HCT116 (cell line): ENCODE measurements at regions not wholly inside any gene's neighbourhood (a gene's known extent, or its start where the extent isn't known, plus 50 kb on each side); places are given as distances from the start of the nearest gene placed in this dataset.

Experiments used
- ATAC-seq: fragments of 200-7000 bp; cut with Tn5 transposase; 2 replicates; pipeline ENCODE4 v1.9.1; 2020; ENCODE audit warnings: mild to moderate bottlenecking, moderate library complexity
- BruUV-seq: library from RNA; stranded (reverse); fragments of 400-500 nt; replicated peaks from 2 replicates; lab custom pipeline; 2021; lab: Mats Ljungman, UMichigan
- CTCF ChIA-PET: fragments of 300-600 bp; sonication (Branson Sonifier 250); formaldehyde crosslinking; loops from one replicate; lab custom pipeline; 2021; ENCODE audit warnings: antibody characterized with exemption; lab: Charles Lee
- POLR2A ChIA-PET: fragments of 300-600, 350-600 bp; sonication (Branson Sonifier 250); formaldehyde crosslinking; loops from one replicate; lab custom pipeline; 2021; ENCODE audit warnings: antibody characterized with exemption; lab: Charles Lee
- RAD21 ChIA-PET, 2 experiments: fragments of 300-600 bp; sonication (Branson Sonifier 250); formaldehyde crosslinking; loops; one replicate each; lab custom pipeline; 2023; ENCODE audit warnings: low total read pairs in 2 of 2; ENCODE audit not compliant: uncharacterized antibody in 2 of 2, unreplicated experiment in 2 of 2, low non-redundant PET in 1 of 2; lab: Charles Lee
- DNase-seq: peaks from one replicate; pipeline ENCODE4 v3.0.0-alpha.2; 2010; ENCODE audit warnings: low read depth, low spot score
- H2AFZ ChIP-seq: fragments of 200-600 bp; shearing (Covaris generic), sonication (generic); 2 replicates; pipeline ENCODE4 v1.6.1; 2017; ENCODE audit warnings: low read depth, mixed run types, mixed read lengths, antibody characterized with exemption, low read length; ENCODE audit not compliant: poor library complexity, severe bottlenecking
- H3K27ac ChIP-seq: 2 replicates; pipeline ENCODE4 v1.5.1; 2012; ENCODE audit warnings: low read depth, low read length
- H3K27me3 ChIP-seq: fragments of 200-600 bp; sonication (generic); 2 replicates; pipeline ENCODE4 v1.6.1; 2016; ENCODE audit warnings: mixed run types, low read length, mixed read lengths; ENCODE audit not compliant: insufficient read depth
- H3K36me3 ChIP-seq, 2 experiments: fragments of 200-500 bp in 1 of 2; fragments of 200-600 bp in 1 of 2; sonication (Bioruptor generic) in 1 of 2; sonication (generic) in 1 of 2; 2 replicates each; pipeline versions ENCODE4 v1.5.1 to v1.6.1; 2014 to 2016; ENCODE audit warnings: low read length in 2 of 2, inconsistent platforms in 1 of 2, mixed read lengths in 1 of 2, mixed run types in 1 of 2; ENCODE audit not compliant: insufficient read depth in 2 of 2, control insufficient read depth in 1 of 2
- H3K4me1 ChIP-seq, 2 experiments: fragments of 200-600 bp in 1 of 2; sonication (generic) in 1 of 2; 2 replicates each; pipeline versions ENCODE4 v1.5.1 to v1.6.1; 2012 to 2017; ENCODE audit warnings: low read length in 2 of 2, inconsistent platforms in 1 of 2, mild to moderate bottlenecking in 1 of 2, mixed read lengths in 1 of 2, mixed run types in 1 of 2, moderate library complexity in 1 of 2; ENCODE audit not compliant: insufficient read depth in 2 of 2, control insufficient read depth in 1 of 2
- H3K4me2 ChIP-seq: fragments of 200-600 bp; sonication (generic); 2 replicates; pipeline ENCODE4 v1.6.1; 2017; ENCODE audit warnings: mixed run types, low read length, mixed read lengths
- H3K4me3 ChIP-seq, 2 experiments: fragments of 200-600 bp in 1 of 2; sonication (generic) in 1 of 2; replicated peaks in 1 of 2; 2 replicates each; pipeline ENCODE4 v1.5.1; 2011 to 2016; ENCODE audit warnings: low read length in 2 of 2, control low read depth in 1 of 2, low read depth in 1 of 2, mild to moderate bottlenecking in 1 of 2, mixed read lengths in 1 of 2, mixed run types in 1 of 2
- H3K79me2 ChIP-seq: fragments of 200-600 bp; sonication (generic); 2 replicates; pipeline ENCODE4 v1.6.1; 2017; ENCODE audit warnings: mild to moderate bottlenecking, mixed run types, low read length, moderate library complexity, mixed read lengths; ENCODE audit not compliant: insufficient read depth
- H3K9ac ChIP-seq: fragments of 200-600 bp; sonication (generic); 2 replicates; pipeline ENCODE4 v1.6.1; 2016; ENCODE audit warnings: low read length, mixed read lengths
- H3K9me2 ChIP-seq: fragments of 200-600 bp; sonication (generic), shearing (Covaris generic); 2 replicates; pipeline ENCODE4 v1.6.1; 2017; ENCODE audit warnings: mixed run types, mild to moderate bottlenecking, moderate library complexity; ENCODE audit not compliant: insufficient read depth
- H3K9me3 ChIP-seq, 2 experiments: fragments of 200-500 bp in 1 of 2; fragments of 200-600 bp in 1 of 2; sonication (Bioruptor generic) in 1 of 2; sonication (generic) in 1 of 2; 2 replicates each; pipeline ENCODE4 v1.6.1; 2014 to 2017; ENCODE audit warnings: low read length in 2 of 2, mixed read lengths in 2 of 2, inconsistent platforms in 1 of 2, low read depth in 1 of 2, mild to moderate bottlenecking in 1 of 2, mixed run types in 1 of 2, moderate library complexity in 1 of 2; ENCODE audit not compliant: control insufficient read depth in 1 of 2, insufficient read depth in 1 of 2
- H4K20me1 ChIP-seq: fragments of 200-600 bp; sonication (generic), shearing (Covaris generic); 2 replicates; pipeline ENCODE4 v1.6.1; 2017; ENCODE audit warnings: mixed run types, mild to moderate bottlenecking, moderate library complexity; ENCODE audit not compliant: insufficient read depth
- CBX3 ChIP-seq: IDR thresholded peaks from 2 replicates; pipeline ENCODE4 v1.6.1; 2012; ENCODE audit warnings: low read depth
- CEBPB ChIP-seq: IDR thresholded peaks from 2 replicates; pipeline ENCODE4 v1.6.1; 2012; ENCODE audit warnings: low read depth
- EGR1 ChIP-seq: IDR thresholded peaks from 2 replicates; pipeline ENCODE4 v1.6.1; 2012; ENCODE audit warnings: low read depth
- ELF1 ChIP-seq: IDR thresholded peaks from 2 replicates; pipeline ENCODE4 v1.6.1; 2012; ENCODE audit warnings: low read depth, borderline replicate concordance
- EZH2 ChIP-seq: fragments of 200-600 bp; sonication (generic); IDR thresholded peaks from 2 replicates; pipeline ENCODE4 v1.6.1; 2017; ENCODE audit warnings: antibody characterized with exemption, mixed run types
- EZH2phosphoT487 ChIP-seq: fragments of 200-600 bp; IDR thresholded peaks from 2 replicates; pipeline ENCODE4 v1.6.1; 2018; ENCODE audit warnings: antibody characterized with exemption, borderline replicate concordance
- FOSL1 ChIP-seq: IDR thresholded peaks from 2 replicates; pipeline ENCODE4 v1.6.1; 2012; ENCODE audit warnings: low read depth
- JUND ChIP-seq: IDR thresholded peaks from 2 replicates; pipeline ENCODE4 v1.6.1; 2012
- MAX ChIP-seq: IDR thresholded peaks from 2 replicates; pipeline ENCODE4 v1.6.1; 2012
- REST ChIP-seq: IDR thresholded peaks from 2 replicates; pipeline ENCODE4 v1.6.1; 2012; ENCODE audit warnings: low read depth
- SRF ChIP-seq: IDR thresholded peaks from 2 replicates; pipeline ENCODE4 v1.6.1; 2012; ENCODE audit warnings: low read depth
- TCF7L2 ChIP-seq: IDR thresholded peaks from 2 replicates; pipeline ENCODE4 v1.7.0; 2011; ENCODE audit warnings: borderline replicate concordance, inconsistent platforms; ENCODE audit not compliant: insufficient read depth, insufficient read length; ENCODE audit errors: extremely low read depth
- YY1 ChIP-seq: IDR thresholded peaks from 2 replicates; pipeline ENCODE4 v1.6.1; 2011; ENCODE audit warnings: low read length, low read depth, moderate library complexity, mild to moderate bottlenecking; ENCODE audit not compliant: insufficient replicate concordance; ENCODE audit errors: extremely low read depth
- ZFX ChIP-seq: fragments of 450-650 bp; IDR thresholded peaks from 2 replicates; pipeline ENCODE4 v1.6.1; 2017
- ZNF274 ChIP-seq: fragments of 200-500 bp; sonication (Bioruptor generic); IDR thresholded peaks from 2 replicates; pipeline ENCODE4 v1.6.1; 2014; ENCODE audit warnings: mild to moderate bottlenecking, low read depth, low read length, inconsistent platforms
- intact Hi-C: fragments of 100-400 bp; cut with micrococcal nuclease; formaldehyde crosslinking; loops from 2 replicates; pipeline ENCODE4 v1.10.0; 2022

- Histone ChIP-seq H3K79me2 (no peaks in the 10 kb centered on the region), H3K9me2 (no peaks in the 10 kb centered on the region), H3K9me3 (no peaks in the 10 kb centered on the region), H3K36me3 (no peaks in the 10 kb centered on the region), H2AFZ (no peak overlapping the region), H4K20me1 (no peaks in the 10 kb centered on the region), H3K4me3 (peak overlapping the region in 1 of 2 experiments; percentile 9; a peak in 1 of 4 replicates), H3K9ac (peak overlapping the region; percentile 58), H3K4me2 (peak overlapping the region; percentile 64), H3K4me1 (peaks cover 19 to 67% of the 10 kb centered on the region in 2 experiments), H3K27me3 (no peaks in the 10 kb centered on the region), H3K27ac (peak overlapping the region; percentile 69; the same call in 1 of the 2 replicates)
- peak; percentile 9 for ATAC-seq
- ChIA-PET POLR2A (interaction anchor here (1.2 kb wide), 1 partner anchor 41 kb away, joined by 4 read pairs; no protein-coding TSS in a partner anchor), CTCF (interaction anchor here (1.4 kb wide), 1 partner anchor 11 kb away, joined by 7 read pairs; no protein-coding TSS in a partner anchor), RAD21 (interaction anchor here in 1 of 2 experiments (1.4 kb wide), 1 partner anchor 74 kb away, joined by 4 read pairs; no protein-coding TSS in a partner anchor)
- TF ChIP-seq CBX3, result no peak
- TF ChIP-seq ZNF274, result no peak
- TF ChIP-seq EZH2phosphoT487, result no peak
- no peak for TF ChIP-seq SRF
- TF ChIP-seq REST, result no peak
- no peak for TF ChIP-seq EGR1
- no peak for TF ChIP-seq YY1
- no peak for TF ChIP-seq CEBPB
- no peak for TF ChIP-seq JUND
- no peak for TF ChIP-seq TCF7L2
- TF ChIP-seq MAX, result no peak
- TF ChIP-seq ELF1, result no peak
- TF ChIP-seq FOSL1, result no peak
- TF ChIP-seq ZFX, result no peak
- no peak for TF ChIP-seq EZH2
- no peak for DNase-seq
- intact Hi-C loops, result loop anchor here (1.0 to 5.0 kb wide), 4 partner anchors 40 to 107 kb away; no protein-coding TSS in a partner anchor
- BruUV-seq, result no TSS peak
Observed at GRCh38 chr1:93738926-93739325, 57.3 kb upstream of the BCAR3 start.
